ENCODE measurements at regions not wholly inside any gene's neighbourhood (a gene's known extent, or its start where the extent isn't known, plus 50 kb on each side); places are given as distances from the start of the nearest gene placed in this dataset.

DNA sequence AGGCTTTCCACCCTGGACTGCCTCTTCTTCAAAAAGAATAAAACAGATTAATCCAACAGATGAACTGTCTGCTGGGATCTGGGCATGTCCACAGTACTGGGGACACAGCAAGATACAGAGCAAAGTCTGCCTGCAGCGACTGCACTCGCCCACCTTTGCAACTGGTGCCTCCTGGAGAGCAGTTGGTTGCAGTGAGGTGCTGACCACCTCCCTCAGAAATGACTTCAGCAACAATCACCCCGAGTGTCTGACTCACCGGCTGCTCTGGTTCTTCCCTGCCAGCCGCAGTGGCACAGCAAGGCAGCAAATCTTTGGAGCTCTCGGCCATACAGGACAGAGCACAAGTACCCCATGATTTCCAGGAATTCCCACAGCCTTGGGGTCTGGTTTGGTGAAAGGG lies 179.7 kb downstream of the ANAPC1 start:
- DNase-seq: peak; percentile 38

DNA sequence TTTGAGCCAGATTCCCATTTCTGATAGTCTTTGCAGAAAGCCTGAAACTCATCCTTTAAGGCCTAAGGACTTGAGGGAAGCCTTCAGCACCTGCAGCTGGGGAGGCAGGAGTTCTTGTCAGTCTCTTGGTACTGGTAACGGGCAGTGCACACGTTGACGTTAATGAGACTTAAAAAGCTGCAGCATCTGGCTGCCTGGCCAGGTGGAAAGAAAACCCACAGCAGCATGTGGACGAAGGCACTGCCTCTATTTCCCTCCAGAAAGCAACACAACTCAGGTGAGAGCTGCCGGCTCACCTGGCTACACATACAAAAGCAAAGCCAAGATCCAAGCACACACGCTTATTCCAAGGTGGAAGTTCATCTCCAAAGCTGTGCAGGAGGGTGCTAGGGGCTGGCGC lies 178.8 kb downstream of the ANAPC1 start:
- peak; percentile 89 for DNase-seq

DNA sequence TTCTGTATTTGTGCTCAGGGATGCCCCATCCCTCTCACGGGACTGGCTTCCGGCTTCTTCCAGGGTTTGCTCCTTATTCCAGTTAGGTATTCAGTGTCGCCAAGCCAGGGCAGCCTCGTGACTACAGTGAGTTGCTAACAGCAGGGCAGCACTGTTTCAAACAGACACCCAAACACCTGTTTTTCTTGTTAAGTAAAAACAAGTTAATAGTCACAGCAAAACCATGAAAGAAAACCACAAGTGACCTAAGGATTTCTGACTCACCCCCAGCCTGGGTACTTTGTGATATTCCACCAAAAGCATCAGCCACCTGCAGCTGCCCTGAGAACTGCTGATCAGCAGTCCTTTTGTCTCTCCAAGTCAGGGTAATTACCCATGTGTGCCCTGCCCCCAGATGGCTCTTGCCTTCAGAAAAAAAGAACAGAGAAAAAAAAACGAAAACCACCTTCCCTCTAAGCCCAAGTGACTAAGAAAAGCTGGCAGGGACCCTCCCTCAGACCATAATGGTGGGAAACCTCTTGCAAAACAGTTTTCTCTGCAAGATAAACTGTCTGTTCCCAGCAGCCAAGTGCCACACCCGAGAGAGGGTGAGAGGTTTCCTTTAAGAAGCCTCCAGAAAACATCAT lies 178.2 kb downstream of the ANAPC1 start:
- peak; percentile 98 for DNase-seq

DNA sequence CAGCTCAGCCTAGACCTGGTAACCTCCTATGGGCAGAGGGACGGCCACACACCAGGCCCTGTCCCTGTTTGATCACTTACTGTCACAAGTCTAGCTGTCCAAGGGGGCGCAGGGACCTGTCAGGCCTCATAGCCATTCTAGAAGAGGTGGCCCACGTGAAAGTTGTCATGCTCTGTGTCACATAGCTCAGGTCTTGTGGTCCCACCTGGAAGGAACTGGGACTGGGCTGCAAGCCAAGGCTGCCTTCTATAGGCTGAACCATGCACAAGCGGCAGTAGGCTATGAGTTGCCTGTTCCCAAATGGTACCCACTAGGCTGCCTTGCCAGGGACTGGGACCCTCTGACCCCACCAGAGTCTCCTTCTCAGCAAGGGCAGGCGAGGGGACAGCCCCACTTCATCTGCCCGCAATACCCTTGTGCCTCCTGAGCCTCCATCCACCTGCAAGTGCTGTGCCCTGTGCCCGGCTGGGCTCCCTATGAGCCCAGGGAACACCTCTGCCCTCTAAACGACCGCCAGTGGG lies 177.5 kb downstream of the ANAPC1 start:
- DNase-seq: peak; percentile 95

DNA sequence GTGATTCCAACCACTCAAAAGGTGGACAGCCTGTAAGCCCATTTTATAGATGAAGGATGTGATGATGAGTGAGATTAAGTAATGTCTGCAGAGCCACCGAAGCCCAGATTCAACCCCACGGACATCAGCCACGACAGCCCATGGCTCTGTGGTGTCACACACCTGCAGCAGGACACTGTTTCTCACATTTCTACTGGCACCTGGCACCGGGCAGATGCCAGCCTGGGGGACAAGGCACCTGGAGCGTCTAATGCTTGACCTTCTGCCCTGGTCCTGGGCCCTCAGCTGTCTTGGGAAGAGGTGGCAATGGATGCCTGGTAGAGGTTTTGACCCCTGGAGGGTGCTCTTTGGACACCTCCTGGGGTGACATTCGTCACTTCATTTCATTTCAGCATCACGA lies 176.3 kb downstream of the ANAPC1 start:
- peak; percentile 78 for DNase-seq

DNA sequence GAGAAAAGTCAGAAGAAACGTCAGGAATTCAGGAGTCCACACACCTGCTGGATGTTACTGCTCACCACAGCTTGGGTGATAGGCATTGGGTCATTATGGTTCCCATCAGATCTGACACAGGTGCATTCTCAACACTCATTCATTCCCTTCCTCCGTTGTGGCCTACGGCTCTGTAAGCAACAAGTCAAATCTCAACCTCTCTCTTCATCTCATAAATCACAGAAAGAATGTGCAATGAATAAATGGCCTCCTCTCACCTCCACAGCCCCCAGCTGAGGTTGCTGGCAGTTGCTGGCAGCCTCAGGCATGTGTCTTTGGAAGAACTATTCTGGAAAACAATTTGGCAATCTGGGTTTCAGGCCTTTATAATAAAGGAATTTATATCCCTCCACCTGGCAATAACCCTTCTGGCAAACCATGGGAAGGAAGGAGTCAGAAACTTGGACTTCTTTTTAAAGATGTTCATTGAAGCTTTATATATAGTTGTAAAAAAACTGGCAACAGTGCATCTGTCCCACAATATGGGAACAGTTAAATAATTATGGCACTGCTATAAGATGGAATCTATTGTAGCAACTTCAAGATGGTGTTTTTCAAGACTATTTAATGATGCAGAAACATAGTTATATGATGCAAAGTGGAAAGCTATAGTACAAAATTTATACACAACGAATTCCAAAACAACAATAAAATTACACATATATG lies 175.4 kb downstream of the ANAPC1 start:
- peak; percentile 24 for DNase-seq

DNA sequence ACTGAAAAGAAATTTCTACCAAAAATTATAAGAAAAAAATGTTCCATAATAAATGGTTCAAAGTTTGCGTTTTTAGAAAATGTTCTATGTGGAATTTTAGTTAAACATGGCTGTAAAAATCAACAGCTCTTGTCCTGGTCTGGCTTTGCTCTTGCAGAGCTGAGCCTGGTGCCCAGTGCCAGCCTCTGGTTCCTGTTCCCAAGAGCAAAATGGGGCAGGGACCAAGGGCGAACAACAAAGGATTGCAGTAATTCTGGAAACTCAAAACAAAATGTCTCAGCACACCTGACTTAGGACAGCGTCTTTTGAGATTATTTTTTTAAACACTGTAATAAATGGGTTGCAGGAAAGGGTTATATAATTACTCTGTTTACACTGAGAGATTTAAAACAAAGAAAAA lies 174.7 kb downstream of the ANAPC1 start:
- DNase-seq: no peak

DNA sequence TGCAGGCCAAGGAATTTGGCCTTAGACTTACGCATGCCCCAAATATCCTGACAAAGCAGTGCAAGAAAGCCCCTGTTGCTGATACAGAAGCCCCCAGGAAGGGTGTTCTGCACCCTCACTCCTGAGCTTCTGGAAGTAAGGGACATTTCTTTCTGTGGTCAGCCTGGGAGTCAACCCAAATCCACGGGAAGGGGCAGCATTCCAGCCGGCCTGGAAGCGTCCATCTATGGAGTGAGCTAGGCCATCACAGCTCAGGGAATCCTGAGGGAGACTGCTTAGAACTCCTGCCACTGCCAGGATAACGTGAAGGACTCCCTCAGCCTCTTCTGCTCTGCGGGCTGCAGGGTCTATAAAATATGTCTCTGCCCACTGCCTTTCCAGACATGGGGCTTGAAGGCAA lies 173.9 kb downstream of the ANAPC1 start:
- DNase-seq: no peak

DNA sequence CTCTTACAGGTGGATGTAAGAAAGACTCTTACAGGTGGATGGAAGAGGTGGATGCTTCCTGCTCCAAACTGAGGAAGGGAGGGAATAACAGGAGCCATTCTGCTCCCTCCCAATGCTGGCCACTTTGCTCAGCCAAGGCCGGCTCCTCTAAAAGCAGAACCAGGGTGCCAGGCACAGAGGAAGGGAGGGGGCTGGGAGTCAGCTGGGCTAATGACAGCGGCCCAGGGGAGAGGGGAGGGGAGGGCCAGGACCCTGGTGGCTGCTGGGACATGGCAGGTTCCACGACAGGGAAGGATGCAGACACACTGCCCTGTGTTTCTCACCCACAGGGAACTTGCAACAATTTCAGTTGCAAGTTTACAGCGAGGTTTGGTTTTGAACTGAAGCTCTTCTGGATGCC lies 173.4 kb downstream of the ANAPC1 start:
- DNase-seq: no peak

DNA sequence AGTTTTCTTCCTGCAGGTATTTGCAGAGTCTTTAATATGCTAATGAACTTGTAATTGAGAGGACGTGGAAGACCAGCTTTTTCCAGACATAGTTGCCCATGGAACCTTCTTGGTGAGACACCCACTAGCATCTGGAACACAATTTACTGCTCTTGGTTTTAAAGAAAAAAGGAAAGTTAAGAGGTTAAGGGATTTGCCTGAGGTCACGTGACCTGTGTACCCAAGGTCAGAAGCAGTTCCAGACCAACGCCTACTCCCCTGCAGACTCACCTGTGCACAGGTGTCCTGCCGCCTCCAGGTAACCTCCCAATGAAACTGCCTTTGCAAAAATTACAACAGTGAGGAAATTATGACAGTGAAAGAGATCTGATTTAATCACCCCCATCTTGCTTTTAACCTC lies 172.7 kb downstream of the ANAPC1 start:
- no peak for DNase-seq

DNA sequence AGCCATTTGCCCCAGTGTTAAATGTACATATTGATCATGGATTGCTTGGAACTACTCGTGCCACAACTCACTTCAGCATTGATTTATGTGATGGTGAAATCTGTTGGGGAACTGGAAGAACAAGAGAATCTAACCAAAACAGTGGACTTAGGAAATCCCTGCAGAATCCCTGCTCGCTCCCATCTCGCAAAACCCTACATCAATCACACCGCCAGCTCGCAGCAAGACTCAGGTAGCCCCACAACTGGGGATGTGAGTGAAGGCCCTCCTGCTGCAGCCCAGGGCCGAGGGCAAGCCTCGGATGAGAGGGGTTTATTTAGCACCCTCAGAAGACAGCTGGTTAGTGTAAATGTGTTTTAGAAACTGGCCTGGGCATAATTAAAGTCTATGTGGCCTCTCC lies 171.6 kb downstream of the ANAPC1 start:
- DNase-seq: no peak

DNA sequence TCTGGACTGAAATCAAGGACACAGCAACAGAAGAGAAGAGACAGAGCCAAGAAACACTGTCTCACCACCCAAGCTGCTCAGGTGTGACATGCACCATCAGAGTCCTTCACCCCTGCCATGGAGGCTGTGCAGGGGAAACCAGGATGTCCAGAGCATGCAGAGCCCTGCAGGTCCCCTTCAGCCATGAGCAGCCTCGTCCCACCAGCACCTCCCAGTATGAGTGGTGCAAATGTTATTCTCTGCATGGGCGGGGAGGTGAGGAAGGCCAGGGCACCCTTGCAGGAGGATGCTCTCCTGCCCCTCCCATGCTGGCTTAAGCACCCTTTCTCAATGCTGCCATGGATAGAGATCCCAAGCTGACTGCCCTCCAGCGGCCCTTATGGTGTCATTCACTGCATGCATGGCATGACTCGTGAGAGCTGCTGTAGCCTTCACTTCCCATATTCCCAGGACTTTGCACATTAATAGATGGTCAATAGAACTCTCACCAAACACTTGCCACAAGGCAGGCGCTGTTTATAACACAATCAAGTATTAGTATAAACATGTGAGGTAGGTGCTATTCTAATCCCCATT lies 171.0 kb downstream of the ANAPC1 start:
- no peak for DNase-seq

DNA sequence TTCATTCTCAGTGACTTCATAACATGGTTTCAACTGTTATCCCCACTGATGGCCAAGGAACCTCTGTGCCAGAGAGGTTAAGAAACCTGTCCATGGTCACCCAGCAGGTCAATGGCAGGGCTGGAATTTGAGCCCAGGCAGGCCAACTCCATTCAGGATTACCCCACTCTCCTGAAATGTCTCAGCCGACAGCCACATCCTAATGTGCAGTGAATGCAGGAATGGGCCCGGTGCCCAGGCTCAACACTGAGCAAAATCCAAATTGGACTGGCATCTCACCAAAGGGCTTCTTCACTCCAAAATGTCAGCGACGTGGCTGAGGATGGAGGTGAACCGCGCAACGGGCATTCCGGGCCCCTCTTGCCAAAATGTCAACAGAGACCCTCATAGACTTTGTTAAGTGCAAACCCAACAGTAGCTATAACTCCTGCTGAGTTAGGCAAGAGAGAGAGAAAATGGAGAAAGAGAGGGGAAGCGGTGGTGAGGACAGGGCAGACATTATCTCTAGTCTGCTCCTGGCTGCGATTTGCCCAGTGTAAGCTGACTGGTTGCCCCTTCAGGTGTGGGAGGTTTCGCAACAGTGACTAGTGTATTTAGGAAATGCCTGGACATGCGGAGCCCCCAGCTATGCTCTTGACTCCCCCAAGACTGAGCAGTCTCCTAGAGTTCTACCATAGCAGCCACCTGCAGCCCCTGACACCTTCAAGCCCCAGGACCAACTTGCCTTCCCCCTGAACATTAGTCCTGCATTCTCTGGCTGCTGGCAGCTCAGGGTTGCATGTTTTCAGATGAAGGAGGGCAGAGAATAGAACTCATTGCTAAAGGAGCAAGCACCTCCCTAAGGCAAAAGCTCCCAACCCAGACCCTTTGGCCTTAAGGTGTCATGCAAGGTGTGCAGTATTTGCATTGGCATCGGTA lies 167.7 kb downstream of the ANAPC1 start:
- no peak for DNase-seq

DNA sequence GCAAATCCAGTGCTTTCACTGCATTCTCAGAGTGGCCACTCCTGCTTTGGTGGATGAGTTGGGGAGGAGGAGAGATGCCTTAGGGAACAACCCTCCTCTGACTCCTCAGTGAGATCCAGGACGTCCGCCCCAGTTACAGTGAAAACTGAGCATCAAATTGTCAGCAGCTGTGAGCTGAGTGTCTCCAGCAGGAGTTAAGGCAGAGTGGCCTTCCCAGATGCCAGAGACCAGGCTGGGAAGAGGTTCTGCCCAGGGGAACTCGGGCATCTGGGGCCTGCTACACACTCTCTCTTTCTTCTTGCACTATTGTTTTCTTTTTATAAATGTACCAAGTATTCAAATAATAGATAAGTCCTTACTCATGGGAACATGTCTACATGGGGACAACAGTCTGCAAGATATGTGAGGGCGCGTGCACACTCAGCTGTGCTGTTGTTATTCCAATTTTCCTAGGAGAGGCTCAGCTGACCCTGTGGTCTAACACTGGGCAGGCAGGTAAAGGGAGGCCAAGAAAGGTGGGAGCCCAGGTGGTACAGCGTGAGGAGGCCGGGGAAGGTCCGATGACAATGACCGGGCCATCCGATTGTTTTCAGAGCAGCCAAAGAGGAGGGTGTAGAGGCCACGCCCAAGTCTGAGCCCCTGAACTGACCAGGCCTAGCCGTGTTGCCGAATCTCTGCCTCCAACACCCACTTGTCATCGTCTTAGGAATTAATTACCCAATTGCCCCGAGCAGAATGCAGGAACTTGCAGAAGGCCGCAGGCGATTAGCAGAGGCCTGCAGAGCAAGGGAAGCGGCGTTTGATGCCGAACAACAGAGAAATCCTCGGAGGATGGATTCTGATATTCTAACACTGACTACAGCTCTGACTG lies 166.9 kb downstream of the ANAPC1 start:
- no peak for DNase-seq
